MM.1S (cell line): ENCODE measurements at regions not wholly inside any gene's neighbourhood (a gene's known extent, or its start where the extent isn't known, plus 50 kb on each side); places are given as distances from the start of the nearest gene placed in this dataset.
"Not testable (repeated sequence)": the region's sequence is repeated elsewhere in the genome, so short reads cannot be mapped to it uniquely, and the experiment has no call there.

Experiments
- DNase-seq: peaks from one replicate; pipeline ENCODE4 v3.0.0-alpha.2; 2015
- H2AFZ ChIP-seq: fragments of 300-600 bp; sonication (generic); 2 replicates; pipeline ENCODE4 v1.6.0; 2016; ENCODE audit warnings: antibody characterized with exemption, low read length
- H3F3A ChIP-seq: fragments of 300-600 bp; sonication (generic); 2 replicates; pipeline ENCODE4 v1.6.1; 2016; ENCODE audit warnings: mild to moderate bottlenecking, antibody characterized with exemption, low read length, moderate library complexity, mixed read lengths; ENCODE audit not compliant: insufficient read depth
- H3K27ac ChIP-seq: fragments of 300-600 bp; sonication (generic); 2 replicates; pipeline ENCODE4 v1.5.1; 2016; ENCODE audit warnings: mild to moderate bottlenecking, low read length
- H3K27me3 ChIP-seq: fragments of 300-600 bp; sonication (generic); replicated peaks from 2 replicates; pipeline ENCODE4 v1.6.0; 2016; ENCODE audit warnings: low read length; ENCODE audit not compliant: insufficient read depth
- H3K36me3 ChIP-seq: fragments of 300-600 bp; sonication (generic); replicated peaks from 2 replicates; pipeline ENCODE4 v1.6.1; 2016; ENCODE audit warnings: mild to moderate bottlenecking, low read length, mixed read lengths; ENCODE audit not compliant: insufficient read depth
- H3K4me1 ChIP-seq: fragments of 300-600 bp; sonication (generic); 2 replicates; pipeline ENCODE4 v1.6.1; 2016; ENCODE audit warnings: low read length, mixed read lengths
- H3K4me2 ChIP-seq: fragments of 300-600 bp; sonication (generic); 2 replicates; pipeline ENCODE4 v1.6.0; 2016; ENCODE audit warnings: low read depth, low read length
- H3K4me3 ChIP-seq: fragments of 300-600 bp; sonication (generic); 2 replicates; pipeline ENCODE4 v1.5.1; 2016; ENCODE audit warnings: low read length, mixed read lengths
- H3K79me2 ChIP-seq: fragments of 300-600 bp; sonication (generic); 2 replicates; pipeline ENCODE4 v1.6.1; 2016; ENCODE audit warnings: mixed run types, low read length, mixed read lengths
- H3K9ac ChIP-seq: fragments of 300-600 bp; sonication (generic); 2 replicates; pipeline ENCODE4 v1.6.1; 2016; ENCODE audit warnings: low read length, mixed read lengths
- H3K9me2 ChIP-seq: fragments of 300-600 bp; sonication (generic); replicated peaks from 2 replicates; pipeline ENCODE4 v1.6.1; 2016; ENCODE audit warnings: mild to moderate bottlenecking, low read length, mixed read lengths; ENCODE audit not compliant: insufficient read depth
- H3K9me3 ChIP-seq: fragments of 300-600 bp; sonication (generic); replicated peaks from 2 replicates; pipeline ENCODE4 v1.6.1; 2016; ENCODE audit warnings: mild to moderate bottlenecking, low read length, mixed read lengths; ENCODE audit not compliant: insufficient read depth
- H4K20me1 ChIP-seq: fragments of 300-600 bp; sonication (generic); 2 replicates; pipeline ENCODE4 v1.6.1; 2016; ENCODE audit warnings: mild to moderate bottlenecking, low read length, moderate library complexity, mixed read lengths; ENCODE audit not compliant: insufficient read depth

DNA sequence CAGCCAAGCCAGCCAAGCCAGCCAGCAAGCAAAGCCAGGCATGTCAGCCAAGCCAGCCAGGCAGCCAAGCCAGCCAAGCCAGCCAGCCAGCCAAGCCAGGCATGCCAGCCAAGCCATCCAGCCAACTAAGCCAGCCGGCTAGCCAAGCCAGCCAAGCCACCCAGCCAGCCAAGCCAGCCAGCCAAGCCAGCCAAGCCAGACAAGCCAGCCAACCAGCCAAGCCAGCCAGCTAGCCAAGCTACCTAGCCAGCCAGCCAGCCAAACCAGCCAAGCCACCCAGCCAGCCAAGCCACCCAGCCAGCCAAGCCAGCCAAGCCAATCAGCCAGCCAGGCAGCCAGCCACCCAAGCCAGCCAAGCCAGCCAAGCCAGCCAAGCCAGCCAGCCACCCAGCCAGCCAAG, 1600.5 kb downstream of the RPIA start:
- H3K4me1 ChIP-seq, H4K20me1 ChIP-seq, H3K9me3 ChIP-seq, H2AFZ ChIP-seq, H3K79me2 ChIP-seq, H3K9me2 ChIP-seq, H3K27me3 ChIP-seq, H3K9ac ChIP-seq, H3K36me3 ChIP-seq, H3K4me2 ChIP-seq, H3F3A ChIP-seq, H3K27ac ChIP-seq, DNase-seq, H3K4me3 ChIP-seq: not testable (repeated sequence)

DNA sequence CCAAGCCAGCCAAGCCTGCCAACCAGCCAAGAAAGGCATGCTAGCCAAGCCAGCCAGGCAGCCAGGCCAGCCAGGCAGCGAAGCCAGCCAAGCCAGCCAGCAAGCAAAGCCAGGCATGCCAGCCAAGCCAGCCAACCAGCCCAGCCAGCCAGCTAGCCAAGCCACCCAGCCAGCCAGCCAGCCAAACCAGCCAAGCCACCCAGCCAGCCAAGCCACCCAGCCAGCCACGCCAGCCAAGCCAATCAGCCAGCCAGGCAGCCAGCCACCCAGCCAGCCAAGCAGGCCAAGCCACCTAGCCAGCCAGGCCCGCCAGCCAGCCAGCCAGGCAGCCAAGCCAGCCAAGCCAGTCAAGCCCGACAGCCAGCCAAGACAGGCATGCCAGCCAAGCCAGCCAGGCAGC, 1601.0 kb downstream of the RPIA start:
- not testable (repeated sequence) for H4K20me1 ChIP-seq, DNase-seq, H3K4me2 ChIP-seq

GRCh38 chr2:90293224-90293623, 1601.8 kb downstream of the RPIA start:
- not testable (repeated sequence) for H3F3A ChIP-seq, H3K79me2 ChIP-seq, H3K9me2 ChIP-seq, H3K4me3 ChIP-seq, H3K27me3 ChIP-seq, H3K27ac ChIP-seq, H3K9ac ChIP-seq, H3K4me2 ChIP-seq, H2AFZ ChIP-seq, H3K36me3 ChIP-seq, DNase-seq, H4K20me1 ChIP-seq, H3K4me1 ChIP-seq, H3K9me3 ChIP-seq

More for the DNA sequence above, 1601.0 kb downstream of the RPIA start:
- not testable (repeated sequence) for H2AFZ ChIP-seq, H3K27me3 ChIP-seq, H3K9ac ChIP-seq, H3K79me2 ChIP-seq, H3F3A ChIP-seq, H3K27ac ChIP-seq, H3K9me2 ChIP-seq, H3K9me3 ChIP-seq, H3K4me1 ChIP-seq, H3K36me3 ChIP-seq, H3K4me3 ChIP-seq

GRCh38 chr2:90293806-90294205, 1602.3 kb downstream of the RPIA start:
- not testable (repeated sequence) for H3K4me1 ChIP-seq, H3K36me3 ChIP-seq, DNase-seq, H3K4me3 ChIP-seq, H3K79me2 ChIP-seq, H3K9me2 ChIP-seq, H3K9me3 ChIP-seq, H2AFZ ChIP-seq, H3K4me2 ChIP-seq, H3F3A ChIP-seq, H3K27me3 ChIP-seq, H3K9ac ChIP-seq, H4K20me1 ChIP-seq, H3K27ac ChIP-seq

GRCh38 chr2:90295036-90295750, 1603.7 kb downstream of the RPIA start:
- H3K9me3 ChIP-seq, DNase-seq, H3K27ac ChIP-seq, H3K79me2 ChIP-seq, H3K4me1 ChIP-seq, H4K20me1 ChIP-seq, H3K27me3 ChIP-seq, H2AFZ ChIP-seq, H3F3A ChIP-seq, H3K36me3 ChIP-seq, H3K4me2 ChIP-seq, H3K4me3 ChIP-seq, H3K9me2 ChIP-seq, H3K9ac ChIP-seq: not testable (repeated sequence)

DNA sequence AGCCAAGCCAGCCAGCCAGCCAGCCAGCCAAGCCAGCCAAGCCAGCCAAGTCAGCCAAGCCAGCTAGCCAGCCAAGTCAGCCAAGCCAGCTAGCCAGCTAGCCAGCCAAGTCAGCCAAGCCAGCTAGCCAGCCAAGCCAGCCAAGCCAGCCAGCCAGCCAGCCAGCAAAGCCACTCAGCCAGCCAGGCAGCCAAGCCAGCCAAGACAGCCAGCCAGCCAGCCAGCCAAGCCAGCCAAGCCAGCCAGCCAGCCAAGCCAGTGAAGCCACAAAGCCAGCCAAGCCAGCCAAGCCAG, 1605.0 kb downstream of the RPIA start:
- not testable (repeated sequence) for H3K4me1 ChIP-seq, H3K27ac ChIP-seq, H2AFZ ChIP-seq, H4K20me1 ChIP-seq, H3K9me2 ChIP-seq, H3K79me2 ChIP-seq, H3F3A ChIP-seq, H3K4me3 ChIP-seq, H3K36me3 ChIP-seq, DNase-seq, H3K9me3 ChIP-seq, H3K4me2 ChIP-seq, H3K27me3 ChIP-seq, H3K9ac ChIP-seq

- not testable (repeated sequence) for H3K9me3 ChIP-seq, H3K9me2 ChIP-seq, H3F3A ChIP-seq, H3K9ac ChIP-seq, H3K79me2 ChIP-seq, H4K20me1 ChIP-seq, H3K27ac ChIP-seq, H3K4me1 ChIP-seq, H3K36me3 ChIP-seq, H3K27me3 ChIP-seq, DNase-seq, H2AFZ ChIP-seq, H3K4me3 ChIP-seq, H3K4me2 ChIP-seq
Observed at GRCh38 chr2:90297701-90298100, 1606.2 kb downstream of the RPIA start.

DNA sequence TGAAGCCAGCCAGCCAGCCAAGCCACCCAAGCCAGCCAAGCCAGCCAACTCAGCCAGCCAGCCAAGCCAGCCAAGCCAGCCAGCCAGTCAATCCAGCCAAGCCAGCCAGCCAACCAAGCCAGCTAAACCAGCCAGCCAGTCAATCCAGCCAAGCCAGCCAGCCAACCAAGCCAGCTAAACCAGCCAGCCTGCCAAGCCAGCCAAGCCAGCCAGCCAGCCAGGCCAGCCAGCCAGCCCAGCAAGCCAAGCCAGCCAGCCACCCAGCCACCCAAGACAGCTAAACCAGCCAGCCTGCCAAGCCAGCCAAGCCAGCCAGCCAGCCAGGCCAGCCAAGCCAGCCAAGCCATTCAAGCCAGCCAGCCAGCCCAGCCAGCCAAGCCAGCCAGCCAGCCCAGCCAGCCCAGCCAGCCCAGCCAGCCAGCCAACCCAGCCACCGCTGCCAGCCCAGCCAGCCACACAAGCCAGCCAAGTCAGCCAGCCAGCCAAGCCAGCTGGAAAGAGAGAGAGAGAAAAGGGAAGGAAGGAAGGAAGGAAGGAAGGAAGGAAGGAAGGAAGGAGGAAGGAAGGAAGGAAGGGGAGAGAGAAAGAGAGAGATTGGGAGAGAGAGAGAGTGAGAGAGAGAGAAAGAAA, 1606.8 kb downstream of the RPIA start:
- H2AFZ ChIP-seq, DNase-seq, H3K27ac ChIP-seq, H3K9ac ChIP-seq, H3K27me3 ChIP-seq, H3K4me3 ChIP-seq, H3K9me3 ChIP-seq, H4K20me1 ChIP-seq, H3K4me2 ChIP-seq, H3F3A ChIP-seq, H3K4me1 ChIP-seq, H3K36me3 ChIP-seq, H3K79me2 ChIP-seq, H3K9me2 ChIP-seq: not testable (repeated sequence)
